Activated naive CD8-positive, alpha-beta T cell treated with anti-CD3 and anti-CD28 coated beads, Interleukin-2, amount 50 U/mL, for 24 hours (primary cell): ENCODE measurements at regions not wholly inside any gene's neighbourhood (a gene's known extent, or its start where the extent isn't known, plus 50 kb on each side); places are given as distances from the start of the nearest gene placed in this dataset.

Experiments used
- ATAC-seq: fragments of 150-1000 bp; cut with Tn5 transposase; one replicate; pipeline ENCODE4 v1.10.0; 2021
- DNase-seq: peaks from one replicate; pipeline ENCODE4 v3.0.0; 2021
- H3K27ac Mint-ChIP-seq: one replicate; pipeline ENCODE4 v1.8.0; 2021; ENCODE audit warnings: mild to moderate bottlenecking, mixed read lengths
- H3K27me3 Mint-ChIP-seq: one replicate; pipeline ENCODE4 v1.8.0; 2021; ENCODE audit warnings: mixed read lengths
- H3K36me3 Mint-ChIP-seq: one replicate; pipeline ENCODE4 v1.8.0; 2021; ENCODE audit warnings: low read depth, mixed read lengths
- H3K4me1 Mint-ChIP-seq: one replicate; pipeline ENCODE4 v1.8.0; 2021; ENCODE audit warnings: mixed read lengths
- H3K4me3 Mint-ChIP-seq: one replicate; pipeline ENCODE4 v1.8.0; 2021; ENCODE audit warnings: mild to moderate bottlenecking, moderate library complexity, mixed read lengths
- H3K9me3 Mint-ChIP-seq: one replicate; pipeline ENCODE4 v1.8.0; 2021; ENCODE audit warnings: mixed read lengths

GRCh38 chr3:64901986-64902516 is 214.3 kb upstream of the ADAMTS9 start:
- Mint-ChIP-seq H3K36me3 (no peaks in the 10 kb centered on the region), H3K27me3 (no peaks in the 10 kb centered on the region), H3K4me1 (no peaks in the 10 kb centered on the region)

GRCh38 chr3:64901522-64901885 is 213.7 kb upstream of the ADAMTS9 start:
- DNase-seq, result no peak

More at GRCh38 chr3:64901986-64902516, 214.3 kb upstream of the ADAMTS9 start:
- no peak overlapping the region for H3K27ac Mint-ChIP-seq
- no peak overlapping the region for H3K4me3 Mint-ChIP-seq
- DNase-seq, result no peak
- no peaks in the 10 kb centered on the region for H3K9me3 Mint-ChIP-seq
- ATAC-seq, result no peak

GRCh38 chr3:64900617-64901521 is 213.1 kb upstream of the ADAMTS9 start:
- Mint-ChIP-seq H3K36me3 (no peaks in the 10 kb centered on the region), H3K9me3 (no peaks in the 10 kb centered on the region), H3K4me3 (no peak overlapping the region), H3K4me1 (no peaks in the 10 kb centered on the region), H3K27ac (no peak overlapping the region), H3K27me3 (no peaks in the 10 kb centered on the region)
- ATAC-seq (no peak), DNase-seq (no peak)

More at GRCh38 chr3:64901522-64901885, 213.7 kb upstream of the ADAMTS9 start:
- Mint-ChIP-seq H3K27me3 (no peaks in the 10 kb centered on the region), H3K4me3 (no peak overlapping the region), H3K27ac (no peak overlapping the region), H3K4me1 (no peaks in the 10 kb centered on the region), H3K36me3 (no peaks in the 10 kb centered on the region), H3K9me3 (no peaks in the 10 kb centered on the region)
- ATAC-seq, result no peak

GRCh38 chr3:64900156-64900555 is 212.4 kb upstream of the ADAMTS9 start:
- H3K4me3 Mint-ChIP-seq, result no peak overlapping the region
- no peak for ATAC-seq
- no peak overlapping the region for H3K27ac Mint-ChIP-seq
- H3K9me3 Mint-ChIP-seq, result peaks cover 1% of the 10 kb centered on the region
- no peaks in the 10 kb centered on the region for H3K4me1 Mint-ChIP-seq
- DNase-seq, result no peak
- no peaks in the 10 kb centered on the region for H3K36me3 Mint-ChIP-seq
- no peaks in the 10 kb centered on the region for H3K27me3 Mint-ChIP-seq

GRCh38 chr3:64898941-64899340 is 211.1 kb upstream of the ADAMTS9 start:
- Mint-ChIP-seq H3K9me3 (peaks cover 4% of the 10 kb centered on the region), H3K4me1 (no peaks in the 10 kb centered on the region), H3K27ac (no peak overlapping the region), H3K4me3 (no peak overlapping the region), H3K36me3 (no peaks in the 10 kb centered on the region), H3K27me3 (no peaks in the 10 kb centered on the region)
- DNase-seq (no peak), ATAC-seq (no peak)

- Mint-ChIP-seq H3K9me3 (peaks cover 10% of the 10 kb centered on the region), H3K4me3 (no peak overlapping the region), H3K36me3 (no peaks in the 10 kb centered on the region), H3K27ac (no peak overlapping the region), H3K4me1 (no peaks in the 10 kb centered on the region), H3K27me3 (no peaks in the 10 kb centered on the region)
- ATAC-seq (no peak), DNase-seq (no peak)
These were observed 208.4 kb upstream of the ADAMTS9 start for GRCh38 chr3:64895991-64896895.

- Mint-ChIP-seq H3K4me1 (no peaks in the 10 kb centered on the region), H3K4me3 (no peak overlapping the region), H3K27me3 (no peaks in the 10 kb centered on the region), H3K27ac (no peak overlapping the region), H3K36me3 (no peaks in the 10 kb centered on the region), H3K9me3 (peaks cover 14% of the 10 kb centered on the region)
- no peak for DNase-seq
- ATAC-seq, result no peak
These were observed 207.5 kb upstream of the ADAMTS9 start for GRCh38 chr3:64895106-64895990.

GRCh38 chr3:64894006-64894405 is 206.2 kb upstream of the ADAMTS9 start:
- Mint-ChIP-seq H3K9me3 (peaks cover 14% of the 10 kb centered on the region), H3K36me3 (no peaks in the 10 kb centered on the region), H3K27me3 (no peaks in the 10 kb centered on the region), H3K27ac (no peak overlapping the region), H3K4me1 (no peaks in the 10 kb centered on the region), H3K4me3 (no peak overlapping the region)
- DNase-seq (no peak), ATAC-seq (no peak)

- Mint-ChIP-seq H3K9me3 (peaks cover 14% of the 10 kb centered on the region), H3K36me3 (no peaks in the 10 kb centered on the region), H3K4me3 (no peak overlapping the region), H3K4me1 (no peaks in the 10 kb centered on the region), H3K27me3 (no peaks in the 10 kb centered on the region), H3K27ac (no peak overlapping the region)
- no peak for DNase-seq
- ATAC-seq, result no peak
These were observed 205.0 kb upstream of the ADAMTS9 start for GRCh38 chr3:64892671-64893309.

GRCh38 chr3:64891021-64891420 is 203.2 kb upstream of the ADAMTS9 start:
- Mint-ChIP-seq H3K4me3 (no peak overlapping the region), H3K9me3 (peaks cover 17% of the 10 kb centered on the region), H3K27ac (no peak overlapping the region), H3K4me1 (no peaks in the 10 kb centered on the region), H3K36me3 (no peaks in the 10 kb centered on the region), H3K27me3 (no peaks in the 10 kb centered on the region)
- ATAC-seq, result no peak
- no peak for DNase-seq

GRCh38 chr3:64890466-64890865 is 202.7 kb upstream of the ADAMTS9 start:
- DNase-seq (no peak), ATAC-seq (no peak)
- H3K27me3 Mint-ChIP-seq, result no peaks in the 10 kb centered on the region

GRCh38 chr3:64890006-64890405 is 202.2 kb upstream of the ADAMTS9 start:
- no peaks in the 10 kb centered on the region for H3K36me3 Mint-ChIP-seq
- ATAC-seq (no peak), DNase-seq (no peak)
- H3K27me3 Mint-ChIP-seq, result no peaks in the 10 kb centered on the region
- H3K9me3 Mint-ChIP-seq, result peaks cover 16% of the 10 kb centered on the region
- no peak overlapping the region for H3K27ac Mint-ChIP-seq
- no peaks in the 10 kb centered on the region for H3K4me1 Mint-ChIP-seq
- H3K4me3 Mint-ChIP-seq, result no peak overlapping the region

More at GRCh38 chr3:64890466-64890865, 202.7 kb upstream of the ADAMTS9 start:
- H3K9me3 Mint-ChIP-seq, result peaks cover 18% of the 10 kb centered on the region
- H3K4me1 Mint-ChIP-seq, result no peaks in the 10 kb centered on the region
- no peak overlapping the region for H3K4me3 Mint-ChIP-seq
- no peak overlapping the region for H3K27ac Mint-ChIP-seq
- H3K36me3 Mint-ChIP-seq, result no peaks in the 10 kb centered on the region

- Mint-ChIP-seq H3K9me3 (peaks cover 19% of the 10 kb centered on the region), H3K4me3 (no peak overlapping the region), H3K27ac (no peak overlapping the region)
These were observed 201.1 kb upstream of the ADAMTS9 start for GRCh38 chr3:64888840-64889392.

More at GRCh38 chr3:64888840-64889392, 201.1 kb upstream of the ADAMTS9 start:
- ATAC-seq, result no peak
- Mint-ChIP-seq H3K27me3 (no peaks in the 10 kb centered on the region), H3K36me3 (no peaks in the 10 kb centered on the region), H3K4me1 (no peaks in the 10 kb centered on the region)
- DNase-seq, result no peak
